CD4-positive, alpha-beta T cell (primary cell): ENCODE measurements at regions not wholly inside any gene's neighbourhood (a gene's known extent, or its start where the extent isn't known, plus 50 kb on each side); places are given as distances from the start of the nearest gene placed in this dataset.

Source experiments
- ATAC-seq: fragments of 200-7000 bp; cut with Tn5 transposase; one replicate; pipeline ENCODE4 v1.10.0; 2022; ENCODE audit warnings: mild to moderate bottlenecking; ENCODE audit not compliant: poor library complexity
- CTCF ChIA-PET: fragments of 350-600 bp; sonication (Branson Sonifier 250); formaldehyde crosslinking; loops from one replicate; lab custom pipeline; 2021; ENCODE audit warnings: antibody characterized with exemption, inconsistent platforms; lab: Charles Lee
- POLR2A ChIA-PET: fragments of 350-600 bp; sonication (Branson Sonifier 250); formaldehyde crosslinking; loops from one replicate; lab custom pipeline; 2021; ENCODE audit warnings: antibody characterized with exemption, inconsistent platforms; lab: Charles Lee
- DNase-seq, 14 experiments: peaks; one replicate each; pipeline ENCODE4 v3.0.0-alpha.2; 2013 to 2020; ENCODE audit warnings: mixed read lengths in 2 of 14
- H3K27ac ChIP-seq, 2 donors: one replicate each; pipeline versions ENCODE4 v1.5.1 to v1.7.0; 2013; ENCODE audit warnings: low read length in 2 of 2, low read depth in 1 of 2, mild to moderate bottlenecking in 1 of 2
- H3K27me3 ChIP-seq, 2 experiments: 1 replicate in 1 of 2; 2 replicates in 1 of 2; pipeline versions ENCODE4 v1.6.1 to v1.7.0; 2013; ENCODE audit warnings: low read length in 2 of 2, control low read depth in 1 of 2, mild to moderate bottlenecking in 1 of 2, moderate library complexity in 1 of 2; ENCODE audit not compliant: insufficient read depth in 2 of 2, control insufficient read depth in 1 of 2
- H3K36me3 ChIP-seq: one replicate; pipeline ENCODE4 v1.6.1; 2013; ENCODE audit warnings: low read length, control low read depth; ENCODE audit not compliant: insufficient read depth
- H3K4me1 ChIP-seq: one replicate; pipeline ENCODE4 v1.6.1; 2013; ENCODE audit warnings: low read length, control low read depth; ENCODE audit not compliant: insufficient read depth
- H3K4me3 ChIP-seq: one replicate; pipeline ENCODE4 v1.5.1; 2013; ENCODE audit warnings: mild to moderate bottlenecking, low read length, moderate library complexity
- H3K9me3 ChIP-seq, 2 experiments: 1 replicate in 1 of 2; 2 replicates in 1 of 2; pipeline versions ENCODE4 v1.6.1 to v1.7.0; 2013; ENCODE audit warnings: low read length in 2 of 2, mild to moderate bottlenecking in 2 of 2, control low read depth in 1 of 2, moderate library complexity in 1 of 2; ENCODE audit not compliant: control insufficient read depth in 1 of 2, insufficient read depth in 1 of 2
- H3K27ac Mint-ChIP-seq: one replicate; pipeline ENCODE4 v1.8.0; 2020; ENCODE audit warnings: mixed read lengths
- H3K27me3 Mint-ChIP-seq: one replicate; pipeline ENCODE4 v1.8.0; 2021; ENCODE audit warnings: mixed read lengths
- H3K36me3 Mint-ChIP-seq: one replicate; pipeline ENCODE4 v1.8.0; 2021; ENCODE audit warnings: low read depth, mixed read lengths
- H3K4me1 Mint-ChIP-seq: one replicate; pipeline ENCODE4 v1.8.0; 2021; ENCODE audit warnings: low read depth, mixed read lengths
- H3K4me3 Mint-ChIP-seq: one replicate; pipeline ENCODE4 v1.8.0; 2020; ENCODE audit warnings: mild to moderate bottlenecking, mixed read lengths
- H3K9me3 Mint-ChIP-seq: one replicate; pipeline ENCODE4 v1.8.0; 2020; ENCODE audit warnings: mixed read lengths
- CTCF ChIP-seq: fragments of 200-600 bp; IDR thresholded peaks from one replicate; pipeline ENCODE4 v1.8.0; 2022; ENCODE audit warnings: antibody characterized with exemption, mild to moderate bottlenecking
- intact Hi-C, 2 experiments: fragments of 100-400 bp; cut with DNase I in 1 of 2; cut with micrococcal nuclease in 1 of 2; formaldehyde crosslinking; loops; one replicate each; pipeline versions ENCODE4 v1.15.1 to v1.9.0; 2023 to 2025; cut with DNase I, micrococcal nuclease

GRCh38 chr13:46486270-46486669, 66.7 kb upstream of the LRCH1 start:
- Mint-ChIP-seq H3K4me1 (no peaks in the 10 kb centered on the region), H3K4me3 (no peak overlapping the region), H3K36me3 (no peaks in the 10 kb centered on the region), H3K27ac (no peak overlapping the region), H3K9me3 (peaks cover 7% of the 10 kb centered on the region), H3K27me3 (peaks cover 5% of the 10 kb centered on the region)
- H3K27me3 ChIP-seq = no peaks in the 10 kb centered on the region
- no peak overlapping the region for H3K27ac ChIP-seq
- intact Hi-C loops = no loop called here
- no peak for TF ChIP-seq CTCF
- H3K9me3 ChIP-seq = peaks cover 10 to 22% of the 10 kb centered on the region in 2 experiments
- no peaks in the 10 kb centered on the region for H3K36me3 ChIP-seq
- no peaks in the 10 kb centered on the region for H3K4me1 ChIP-seq
- H3K4me3 ChIP-seq = no peak overlapping the region
- POLR2A ChIA-PET = no interaction called here
- no peak for DNase-seq
- no peak for ATAC-seq
- CTCF ChIA-PET = no interaction called here

- Histone ChIP-seq H3K27ac (no peak overlapping the region), H3K4me1 (no peaks in the 10 kb centered on the region), H3K36me3 (no peaks in the 10 kb centered on the region), H3K27me3 (peaks cover 0 to 4% of the 10 kb centered on the region in 2 experiments), H3K4me3 (no peak overlapping the region), H3K9me3 (peaks cover 10 to 22% of the 10 kb centered on the region in 2 experiments)
- H3K4me3 Mint-ChIP-seq = no peak overlapping the region
- TF ChIP-seq CTCF = no peak
- DNase-seq (no peak), ATAC-seq (no peak)
- peaks cover 7% of the 10 kb centered on the region for H3K9me3 Mint-ChIP-seq
- H3K27ac Mint-ChIP-seq = no peak overlapping the region
- CTCF ChIA-PET = no interaction called here
- POLR2A ChIA-PET = no interaction called here
- H3K4me1 Mint-ChIP-seq = no peaks in the 10 kb centered on the region
- H3K27me3 Mint-ChIP-seq = no peaks in the 10 kb centered on the region
- no peaks in the 10 kb centered on the region for H3K36me3 Mint-ChIP-seq
- intact Hi-C loops = loop anchor here in 1 of 2 experiments (2.0 kb wide), 1 partner anchor 20 kb away; no protein-coding TSS in a partner anchor
These were observed 68.4 kb upstream of the LRCH1 start for GRCh38 chr13:46484561-46484960.

- no peak for ATAC-seq
- peaks cover 0 to 4% of the 10 kb centered on the region in 2 experiments for H3K27me3 ChIP-seq
- Mint-ChIP-seq H3K4me3 (no peak overlapping the region), H3K27ac (no peak overlapping the region), H3K27me3 (no peaks in the 10 kb centered on the region), H3K36me3 (no peaks in the 10 kb centered on the region), H3K9me3 (peaks cover 7% of the 10 kb centered on the region), H3K4me1 (no peaks in the 10 kb centered on the region)
- peaks cover 9 to 22% of the 10 kb centered on the region in 2 experiments for H3K9me3 ChIP-seq
- no peak overlapping the region for H3K27ac ChIP-seq
- DNase-seq = no peak
- intact Hi-C loops = no loop called here
- CTCF ChIA-PET = interaction anchor here (0.6 kb wide), 1 partner anchor 1170 kb away, joined by 3 read pairs; no protein-coding TSS in a partner anchor
- H3K4me1 ChIP-seq = no peaks in the 10 kb centered on the region
- TF ChIP-seq CTCF = no peak
- POLR2A ChIA-PET = no interaction called here
- no peaks in the 10 kb centered on the region for H3K36me3 ChIP-seq
- no peak overlapping the region for H3K4me3 ChIP-seq
These were observed 71.8 kb upstream of the LRCH1 start for GRCh38 chr13:46481166-46481565.
